Suprapubic skin (tissue), 3 donors: ENCODE measurements at regions not wholly inside any gene's neighbourhood (a gene's known extent, or its start where the extent isn't known, plus 50 kb on each side); places are given as distances from the start of the nearest gene placed in this dataset.

Experiments used
- CTCF ChIP-seq, 2 donors: fragments of 200-600 bp in 1 of 2; fragments of 450-650 bp in 1 of 2; sonication (generic) in 1 of 2; IDR thresholded peaks; one replicate each; pipeline ENCODE4 v1.5.1; 2016 to 2019; ENCODE audit warnings: antibody characterized with exemption in 2 of 2, mild to moderate bottlenecking in 1 of 2, moderate library complexity in 1 of 2
- EP300 ChIP-seq: sonication (generic); formaldehyde crosslinking; IDR thresholded peaks from one replicate; pipeline ENCODE4 v1.6.1; 2017; ENCODE audit warnings: antibody characterized with exemption

- no peak for TF ChIP-seq CTCF (IDR thresholded peaks at IDR 0.05)
- TF ChIP-seq EP300: no peak
Measured at GRCh38 chr10:21403256-21404015, 122.0 kb downstream of the SKIDA1 start.
